ENCODE measurements at regions not wholly inside any gene's neighbourhood (a gene's known extent, or its start where the extent isn't known, plus 50 kb on each side); places are given as distances from the start of the nearest gene placed in this dataset.
"Not testable (repeated sequence)": the region's sequence is repeated elsewhere in the genome, so short reads cannot be mapped to it uniquely, and the experiment has no call there.

DNA sequence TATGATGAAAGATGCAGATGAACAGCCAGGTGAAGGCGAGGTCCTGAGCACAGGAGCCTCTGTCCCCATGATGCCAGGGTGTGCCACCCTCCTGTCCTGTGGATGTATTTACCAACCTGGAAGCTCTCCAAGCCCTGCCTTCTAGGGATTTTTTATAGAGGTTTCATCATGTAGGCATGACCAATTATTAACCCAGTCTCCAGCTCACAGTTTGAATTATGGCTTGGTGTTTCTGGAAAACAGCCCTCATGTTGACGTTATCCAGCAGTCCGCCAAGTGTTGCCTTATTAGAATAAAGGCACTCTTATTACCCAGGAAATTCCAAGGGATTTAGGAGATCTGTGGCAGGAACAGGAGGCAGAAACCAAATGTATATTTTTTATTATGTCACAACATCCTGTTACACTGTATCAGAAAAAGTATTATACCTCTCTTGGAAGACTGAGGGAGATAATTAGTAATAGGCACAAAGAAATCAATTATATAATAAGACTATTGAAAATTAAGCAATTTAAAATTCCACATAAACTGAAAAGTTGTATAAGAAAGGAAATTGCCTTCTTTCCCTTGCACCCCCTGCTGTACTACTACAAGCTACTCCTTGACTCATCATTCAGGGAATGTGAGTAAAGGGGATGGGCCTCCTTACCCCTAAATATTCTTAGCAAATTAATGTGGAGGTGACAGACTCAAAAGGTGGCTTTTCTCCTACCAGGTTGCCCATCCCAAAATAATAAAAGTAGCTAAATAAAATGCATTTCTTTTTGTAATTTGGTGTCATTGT is 129.6 kb downstream of the ZNF330 start:
- CTCF ChIA-PET = no interaction called here
- H3K36me3 Mint-ChIP-seq (ENCODE audit: low read depth) = no peaks in the 10 kb centered on the region
- POLR2A ChIA-PET = no interaction called here

DNA sequence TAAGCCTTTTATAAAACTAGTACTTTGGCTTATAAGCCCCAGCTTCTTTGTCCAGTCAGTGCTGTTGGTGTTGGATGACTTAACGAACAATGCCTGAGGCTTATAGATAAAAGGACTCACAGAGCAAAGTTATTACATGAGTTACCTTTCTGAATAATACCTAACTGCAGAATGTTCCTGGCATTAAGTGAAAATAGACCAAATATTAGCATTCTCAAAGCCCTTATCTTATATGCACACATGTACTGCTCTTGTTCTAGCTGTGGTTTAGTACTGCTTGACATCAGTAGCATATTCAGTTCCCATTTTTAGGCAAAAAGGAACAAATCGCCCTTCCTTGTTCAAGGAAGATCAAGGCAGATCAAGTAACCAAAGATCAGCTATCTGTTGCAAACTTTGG is 131.6 kb downstream of the ZNF330 start:
- H3K4me1 Mint-ChIP-seq = no peaks in the 10 kb centered on the region
- H3K27me3 Mint-ChIP-seq = no peaks in the 10 kb centered on the region
- CTCF ChIA-PET = no interaction called here
- POLR2A ChIA-PET = no interaction called here
- no peak for DNase-seq
- H3K36me3 Mint-ChIP-seq (ENCODE audit: low read depth) = no peaks in the 10 kb centered on the region
- no peak overlapping the region for H3K4me3 Mint-ChIP-seq
- H3K9me3 Mint-ChIP-seq = no peaks in the 10 kb centered on the region
- H3K27ac Mint-ChIP-seq = no peak overlapping the region

More for the DNA sequence above, 129.6 kb downstream of the ZNF330 start:
- Mint-ChIP-seq H3K9me3 (no peaks in the 10 kb centered on the region), H3K27me3 (no peaks in the 10 kb centered on the region), H3K4me3 (no peak overlapping the region), H3K4me1 (no peaks in the 10 kb centered on the region), H3K27ac (no peak overlapping the region)
- DNase-seq = no peak

DNA sequence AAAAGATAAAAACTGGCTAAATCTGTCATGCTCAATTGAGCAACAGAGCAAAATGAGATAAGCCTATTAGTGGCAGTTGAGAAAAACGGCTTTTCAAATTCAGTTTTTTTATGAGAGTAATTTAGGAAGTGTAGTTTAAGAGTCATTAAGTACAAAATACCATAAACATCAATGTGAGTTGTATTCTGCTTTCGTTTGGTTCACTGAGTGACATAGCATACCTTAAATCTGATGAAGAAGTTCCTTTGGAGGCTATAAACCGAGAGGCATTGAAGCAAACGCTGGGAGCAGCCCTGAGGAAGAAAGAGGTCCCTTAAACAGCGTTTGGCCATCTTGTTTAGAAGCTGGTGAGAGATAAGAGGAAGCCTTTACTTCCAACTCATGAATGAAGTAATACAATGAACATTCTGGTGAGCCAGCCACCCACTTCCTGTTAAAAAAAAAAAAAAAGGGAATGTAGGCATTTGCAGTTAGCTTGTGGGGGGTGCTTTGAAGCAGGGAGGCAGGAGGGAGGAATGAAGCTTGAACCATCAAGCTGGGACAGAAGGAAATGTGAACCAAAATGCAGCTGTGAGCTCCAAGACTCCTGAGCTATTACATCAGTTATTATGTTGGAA is 132.3 kb downstream of the ZNF330 start:
- CTCF ChIA-PET = no interaction called here
- Mint-ChIP-seq H3K36me3 (ENCODE audit: low read depth) (no peaks in the 10 kb centered on the region), H3K27ac (no peak overlapping the region), H3K27me3 (no peaks in the 10 kb centered on the region), H3K9me3 (no peaks in the 10 kb centered on the region), H3K4me3 (no peak overlapping the region), H3K4me1 (no peaks in the 10 kb centered on the region)
- DNase-seq = no peak
- POLR2A ChIA-PET = no interaction called here

DNA sequence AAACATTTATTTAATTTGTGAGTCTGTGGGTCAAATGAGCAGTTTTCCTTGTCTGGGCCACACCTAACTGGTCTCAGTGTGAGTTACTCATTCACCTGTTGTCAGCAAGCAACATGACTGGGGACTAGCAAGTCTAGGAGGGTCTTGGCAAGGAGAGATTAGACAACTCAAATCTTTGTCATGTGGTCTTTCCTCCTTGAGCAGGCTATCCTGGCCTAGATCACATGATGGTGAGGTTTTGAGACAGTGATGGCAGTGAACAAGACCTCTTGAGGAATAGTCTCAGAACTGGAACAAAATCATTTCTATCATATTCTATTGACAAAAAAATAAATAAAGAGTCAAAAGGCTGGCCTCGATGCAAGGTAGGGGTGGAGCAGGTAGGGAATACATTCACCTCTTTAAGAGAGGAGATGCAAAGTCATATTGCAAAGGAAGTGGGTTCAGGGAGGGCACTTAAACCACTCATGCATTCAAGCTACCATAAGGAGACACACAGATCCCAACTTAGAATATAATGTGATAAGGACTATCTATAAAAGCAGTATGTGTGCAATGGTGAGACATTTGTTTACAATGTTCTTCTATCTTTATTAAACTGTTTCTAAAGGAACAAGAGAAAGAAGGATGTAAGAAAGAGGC is 135.7 kb downstream of the ZNF330 start:
- no peaks in the 10 kb centered on the region for H3K4me1 Mint-ChIP-seq
- no peaks in the 10 kb centered on the region for H3K9me3 Mint-ChIP-seq
- CTCF ChIA-PET = no interaction called here
- POLR2A ChIA-PET = no interaction called here
- no peak overlapping the region for H3K27ac Mint-ChIP-seq
- no peaks in the 10 kb centered on the region for H3K36me3 Mint-ChIP-seq (ENCODE audit: low read depth)
- no peak overlapping the region for H3K4me3 Mint-ChIP-seq
- no peaks in the 10 kb centered on the region for H3K27me3 Mint-ChIP-seq
- no peak for DNase-seq

DNA sequence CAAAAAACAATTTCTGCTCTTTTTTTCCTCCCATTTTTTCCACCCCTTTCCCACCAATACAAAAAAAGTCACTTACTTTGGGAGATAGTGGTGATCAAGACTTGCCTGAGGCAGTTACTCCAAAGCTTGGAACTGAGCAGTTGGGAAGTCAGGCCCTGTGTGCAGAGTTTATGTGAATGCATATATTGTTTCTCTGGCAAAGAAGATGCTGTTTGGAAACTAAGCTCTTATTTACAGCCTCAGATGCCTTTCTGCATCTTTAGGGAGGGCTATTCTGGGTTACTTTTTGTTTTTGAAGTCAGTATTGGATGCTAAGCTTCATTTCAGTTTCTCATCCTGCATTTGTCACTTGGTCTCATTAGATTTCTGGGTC is 136.3 kb downstream of the ZNF330 start:
- H3K27me3 Mint-ChIP-seq = no peaks in the 10 kb centered on the region
- H3K4me3 Mint-ChIP-seq = no peak overlapping the region
- H3K9me3 Mint-ChIP-seq = no peaks in the 10 kb centered on the region
- H3K36me3 Mint-ChIP-seq (ENCODE audit: low read depth) = no peaks in the 10 kb centered on the region
- no peak overlapping the region for H3K27ac Mint-ChIP-seq
- H3K4me1 Mint-ChIP-seq = no peaks in the 10 kb centered on the region
- ChIA-PET CTCF (no interaction called here), POLR2A (no interaction called here)
- no peak for DNase-seq

DNA sequence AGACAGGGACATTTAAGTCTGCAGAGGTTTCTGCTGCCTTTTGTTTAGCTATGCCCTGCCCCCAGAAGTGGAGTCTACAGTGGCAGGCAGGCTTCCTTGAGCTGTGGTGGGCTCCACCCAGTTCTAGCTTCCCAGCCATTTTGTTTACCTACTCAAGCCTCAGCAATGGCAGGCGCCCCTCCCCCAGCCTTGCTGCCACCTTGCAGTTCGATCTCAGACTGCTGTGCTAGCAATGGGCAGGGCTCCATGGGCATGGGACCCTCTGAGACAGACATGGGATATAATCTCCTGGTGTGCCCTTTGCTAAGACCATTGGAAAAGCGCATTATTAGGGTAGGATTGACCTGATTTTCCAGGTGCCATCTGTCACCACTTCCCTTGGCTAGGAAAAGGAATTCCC is 147.5 kb downstream of the ZNF330 start:
- H3K4me1 Mint-ChIP-seq; H3K4me3 Mint-ChIP-seq; DNase-seq; CTCF ChIA-PET; POLR2A ChIA-PET; H3K36me3 Mint-ChIP-seq (ENCODE audit: low read depth); H3K27ac Mint-ChIP-seq; H3K27me3 Mint-ChIP-seq; H3K9me3 Mint-ChIP-seq: not testable (repeated sequence)

DNA sequence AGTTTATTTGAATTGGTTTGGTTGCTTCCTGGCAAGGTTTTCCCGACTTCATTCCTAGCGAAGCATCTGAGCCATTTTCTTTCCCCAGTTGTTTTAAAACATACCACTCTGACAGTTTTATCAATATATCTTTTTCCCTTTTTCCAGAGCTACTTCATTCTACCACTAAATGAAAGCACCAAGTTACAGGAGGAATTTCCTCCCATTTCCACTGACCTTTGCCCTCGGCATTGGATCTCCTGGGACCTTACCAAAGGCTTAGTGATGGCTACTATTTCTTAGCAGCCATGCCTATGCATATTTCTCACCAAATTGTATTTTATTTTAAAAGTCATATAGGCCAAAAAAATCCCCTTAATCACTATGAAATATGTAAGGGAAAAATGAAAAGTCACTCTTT is 150.5 kb downstream of the ZNF330 start:
- no peak for DNase-seq
- Mint-ChIP-seq H3K27ac (no peak overlapping the region), H3K4me1 (no peaks in the 10 kb centered on the region), H3K9me3 (peaks cover 3% of the 10 kb centered on the region), H3K27me3 (peaks cover 4% of the 10 kb centered on the region), H3K4me3 (no peak overlapping the region), H3K36me3 (ENCODE audit: low read depth) (no peaks in the 10 kb centered on the region)
- ChIA-PET POLR2A (no interaction called here), CTCF (no interaction called here)

DNA sequence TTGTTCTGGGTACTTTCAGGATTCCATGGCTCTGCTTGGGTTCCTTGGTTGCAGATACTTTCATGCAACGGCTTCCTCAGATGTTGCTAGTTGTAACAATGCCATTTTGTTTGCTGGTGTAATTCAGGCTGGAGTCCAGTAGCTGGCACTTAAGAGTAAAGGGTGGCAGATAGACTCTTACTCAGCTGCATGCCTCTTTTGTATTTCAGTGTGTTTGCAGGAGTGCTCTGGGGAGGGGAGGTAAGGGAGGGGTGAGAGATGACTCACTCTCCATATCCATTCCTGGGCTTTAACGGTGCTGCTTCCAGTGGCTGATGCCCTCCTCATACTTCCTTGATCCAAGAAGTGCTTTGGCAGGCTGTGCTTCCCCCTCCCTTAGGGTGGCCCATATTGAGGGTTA is 155.2 kb downstream of the ZNF330 start:
- H3K27ac Mint-ChIP-seq = no peak overlapping the region
- H3K36me3 Mint-ChIP-seq (ENCODE audit: low read depth) = no peaks in the 10 kb centered on the region
- no peaks in the 10 kb centered on the region for H3K4me1 Mint-ChIP-seq
- H3K4me3 Mint-ChIP-seq = no peak overlapping the region
- no peak for DNase-seq
- CTCF ChIA-PET = no interaction called here
- peaks cover 4% of the 10 kb centered on the region for H3K27me3 Mint-ChIP-seq
- H3K9me3 Mint-ChIP-seq = no peaks in the 10 kb centered on the region
- POLR2A ChIA-PET = no interaction called here

DNA sequence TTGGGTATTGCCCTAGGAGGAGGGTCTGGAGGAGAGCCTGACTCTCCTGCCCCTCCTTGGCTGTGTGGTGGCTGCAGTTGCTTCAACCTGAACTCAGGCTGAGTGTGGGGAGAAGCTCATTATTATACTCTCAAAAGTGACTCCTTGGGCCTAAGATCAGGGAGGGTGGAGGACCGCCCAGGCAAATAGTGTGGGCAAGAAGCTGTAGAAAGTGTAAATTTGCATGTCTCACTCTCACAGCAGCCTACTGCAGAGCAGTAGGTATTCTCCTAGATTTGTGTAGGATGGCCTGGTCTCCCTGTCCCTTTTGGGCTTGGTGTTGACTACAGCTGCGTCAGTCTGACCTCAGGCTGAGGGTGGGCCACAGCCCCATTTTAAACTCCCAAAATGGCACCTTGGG is 156.1 kb downstream of the ZNF330 start:
- CTCF ChIA-PET = no interaction called here
- H3K27ac Mint-ChIP-seq = no peak overlapping the region
- POLR2A ChIA-PET = no interaction called here

DNA sequence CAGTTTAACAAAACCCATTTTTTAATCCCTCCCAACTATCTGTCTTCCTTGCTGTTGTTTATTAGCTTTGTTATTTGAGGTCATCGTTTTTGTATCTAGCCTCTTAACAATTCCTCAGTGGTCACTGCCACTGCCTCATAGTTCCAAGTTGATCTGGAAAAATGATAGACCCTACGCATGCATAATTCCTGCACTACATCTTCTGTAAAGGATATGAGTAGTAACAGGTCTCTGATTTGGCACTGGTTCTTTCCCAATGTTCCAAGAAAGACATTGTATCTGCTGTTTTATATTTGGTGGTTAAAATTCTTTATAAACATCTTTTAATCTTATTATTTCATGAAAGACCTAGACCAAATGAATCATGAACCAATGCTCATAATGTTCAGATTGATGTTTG is 166.6 kb downstream of the ZNF330 start:
- no peaks in the 10 kb centered on the region for H3K4me1 Mint-ChIP-seq
- DNase-seq = no peak
- no peak overlapping the region for H3K27ac Mint-ChIP-seq
- H3K4me3 Mint-ChIP-seq = no peak overlapping the region
- H3K27me3 Mint-ChIP-seq = peaks cover 2% of the 10 kb centered on the region
- no peaks in the 10 kb centered on the region for H3K9me3 Mint-ChIP-seq
- ChIA-PET CTCF (no interaction called here), POLR2A (no interaction called here)
- no peaks in the 10 kb centered on the region for H3K36me3 Mint-ChIP-seq (ENCODE audit: low read depth)

More for the DNA sequence above, 156.1 kb downstream of the ZNF330 start:
- no peak for DNase-seq
- no peaks in the 10 kb centered on the region for H3K9me3 Mint-ChIP-seq
- H3K27me3 Mint-ChIP-seq = peaks cover 4% of the 10 kb centered on the region
- no peaks in the 10 kb centered on the region for H3K4me1 Mint-ChIP-seq
- no peak overlapping the region for H3K4me3 Mint-ChIP-seq
- H3K36me3 Mint-ChIP-seq (ENCODE audit: low read depth) = no peaks in the 10 kb centered on the region

DNA sequence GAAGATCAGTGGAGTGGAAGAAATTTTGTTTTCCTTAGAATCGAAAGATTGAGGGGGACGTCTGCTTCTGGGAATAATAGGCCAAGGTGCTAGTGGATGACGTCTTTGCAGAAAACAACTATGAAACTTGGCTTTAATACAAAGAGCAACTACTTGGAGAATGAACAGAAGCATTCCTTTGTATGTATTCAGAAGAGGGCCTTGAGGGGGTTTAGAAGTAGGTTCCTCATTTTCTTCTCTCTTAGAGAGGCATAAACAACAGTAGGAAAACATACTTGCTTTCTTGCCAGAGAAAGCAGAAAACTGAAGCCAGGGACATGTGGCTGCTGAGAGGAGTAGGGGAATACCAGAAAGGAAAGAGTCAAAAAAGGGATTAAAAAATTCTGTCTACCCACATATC is 167.8 kb downstream of the ZNF330 start:
- Mint-ChIP-seq H3K4me3 (no peak overlapping the region), H3K27ac (no peak overlapping the region), H3K36me3 (ENCODE audit: low read depth) (no peaks in the 10 kb centered on the region), H3K4me1 (no peaks in the 10 kb centered on the region), H3K9me3 (no peaks in the 10 kb centered on the region), H3K27me3 (peaks cover 2% of the 10 kb centered on the region)
- no peak for DNase-seq
- POLR2A ChIA-PET = no interaction called here
- CTCF ChIA-PET = no interaction called here

DNA sequence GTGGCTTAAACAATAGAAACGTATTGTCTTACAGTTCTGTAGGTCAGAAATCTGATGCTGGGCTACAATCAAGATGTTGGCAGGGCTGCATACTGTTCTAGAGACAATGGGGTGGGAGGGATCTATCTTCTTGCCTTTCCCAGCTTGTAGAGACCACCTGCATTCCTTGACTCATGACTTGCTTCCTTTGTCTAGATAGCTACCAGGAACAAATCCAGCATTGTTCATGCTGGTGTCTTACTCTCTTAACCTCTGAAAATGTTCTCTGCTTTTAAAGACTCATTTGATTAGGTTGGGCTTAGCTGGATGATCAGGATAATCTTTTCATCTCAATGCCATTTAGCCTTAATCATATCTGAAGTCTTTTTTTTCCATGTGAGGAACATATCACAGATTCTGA is 169.0 kb downstream of the ZNF330 start:
- Mint-ChIP-seq H3K9me3 (no peaks in the 10 kb centered on the region), H3K4me1 (no peaks in the 10 kb centered on the region), H3K27me3 (peaks cover 2% of the 10 kb centered on the region), H3K27ac (no peak overlapping the region), H3K4me3 (no peak overlapping the region), H3K36me3 (ENCODE audit: low read depth) (no peaks in the 10 kb centered on the region)
- DNase-seq = no peak
- POLR2A ChIA-PET = no interaction called here
- CTCF ChIA-PET = no interaction called here

DNA sequence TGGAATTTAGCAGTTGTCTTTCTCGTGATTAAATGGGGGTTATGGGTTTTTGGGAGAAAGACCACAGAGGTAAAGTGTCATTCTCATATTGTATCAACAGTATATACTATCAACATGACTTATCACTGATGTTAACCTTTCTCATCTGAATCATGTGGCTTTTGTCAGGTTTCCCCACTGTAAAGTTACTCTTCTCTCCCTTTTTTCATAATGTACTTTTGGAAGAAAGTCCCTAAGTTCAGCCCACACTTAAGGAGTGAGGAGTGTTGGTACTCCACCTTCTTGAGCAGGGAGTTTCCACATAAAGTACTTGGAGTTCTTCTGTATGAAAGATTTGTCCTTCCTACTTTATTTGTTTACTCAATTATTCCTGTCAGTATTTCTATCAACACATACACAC is 169.9 kb downstream of the ZNF330 start:
- no peaks in the 10 kb centered on the region for H3K4me1 Mint-ChIP-seq
- H3K27me3 Mint-ChIP-seq = peaks cover 2% of the 10 kb centered on the region
- H3K36me3 Mint-ChIP-seq (ENCODE audit: low read depth) = no peaks in the 10 kb centered on the region
- ChIA-PET CTCF (no interaction called here), POLR2A (no interaction called here)
- H3K27ac Mint-ChIP-seq = no peak overlapping the region
- no peak overlapping the region for H3K4me3 Mint-ChIP-seq
- no peaks in the 10 kb centered on the region for H3K9me3 Mint-ChIP-seq
- DNase-seq = no peak

DNA sequence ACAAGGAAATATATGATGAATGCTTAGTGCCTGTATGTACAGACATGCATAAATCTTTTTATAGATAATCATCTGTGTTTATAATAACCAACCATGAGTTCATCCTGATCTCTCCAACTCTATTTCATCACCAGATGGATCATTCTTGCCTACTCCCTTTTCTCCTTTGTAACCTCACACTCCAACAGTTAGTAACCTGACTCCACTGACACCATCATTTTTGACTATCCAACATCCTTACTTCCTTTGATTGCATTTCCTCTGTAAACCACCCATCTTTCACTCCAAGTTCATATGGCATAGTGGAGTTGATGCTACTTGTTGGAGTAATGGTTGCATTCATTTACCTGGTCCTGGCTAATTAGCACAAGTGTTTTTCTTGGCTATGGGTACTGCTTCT is 170.6 kb downstream of the ZNF330 start:
- Mint-ChIP-seq H3K36me3 (ENCODE audit: low read depth) (no peaks in the 10 kb centered on the region), H3K27me3 (peaks cover 2% of the 10 kb centered on the region), H3K4me1 (no peaks in the 10 kb centered on the region), H3K4me3 (no peak overlapping the region), H3K27ac (no peak overlapping the region), H3K9me3 (no peaks in the 10 kb centered on the region)
- CTCF ChIA-PET = no interaction called here
- POLR2A ChIA-PET = no interaction called here
- DNase-seq = no peak
